ENCODE measurements at regions not wholly inside any gene's neighbourhood (a gene's known extent, or its start where the extent isn't known, plus 50 kb on each side); places are given as distances from the start of the nearest gene placed in this dataset.

DNA sequence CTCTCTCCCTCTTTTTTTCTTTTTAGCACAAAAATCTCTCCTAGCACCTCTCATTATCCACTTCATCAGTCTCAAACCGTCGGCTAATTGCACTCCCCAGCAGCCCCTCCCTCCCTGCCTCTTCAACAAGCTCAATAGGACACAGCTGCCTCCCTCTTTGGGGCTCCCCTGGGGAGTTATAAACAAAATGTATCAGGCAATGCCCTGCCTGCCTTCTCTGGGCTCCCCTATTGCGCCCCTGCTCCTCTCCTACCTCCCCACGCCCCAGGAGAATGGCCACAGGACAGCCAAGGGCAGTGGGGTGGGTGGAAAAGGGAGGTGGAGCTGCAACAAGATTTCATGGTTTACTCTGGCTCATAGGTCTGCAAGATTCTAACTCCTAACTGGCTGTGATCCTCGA is 147.1 kb upstream of the GRIK3 start:
- Histone ChIP-seq H3K27me3 (ENCODE audit: insufficient read depth) (no peaks in the 10 kb centered on the region), H3K79me2 (ENCODE audit: insufficient read depth) (no peaks in the 10 kb centered on the region), H3K4me1 (ENCODE audit: control insufficient read depth in 1 of 2, insufficient read depth in 2 of 2, low read depth in 1 of 2, low read length in 1 of 2) (peaks cover 0 to 2% of the 10 kb centered on the region in 2 experiments; a peak in 1 of 4 replicates), H3K4me3 (ENCODE audit: low read depth in 2 of 2, low read length in 1 of 2) (no peak overlapping the region), H3K4me2 (no peak overlapping the region), H3K27ac (ENCODE audit: low read depth in 2 of 2, low read length in 1 of 2) (no peak overlapping the region), H3K9me2 (no peaks in the 10 kb centered on the region), H3K36me3 (replicated peaks in 1 of 2; ENCODE audit: control insufficient read depth in 1 of 2, insufficient read depth in 2 of 2, low read length in 1 of 2) (no peaks in the 10 kb centered on the region), H2AFZ (ENCODE audit: low read depth) (no peak overlapping the region), H3K9ac (no peak overlapping the region), H4K20me1 (ENCODE audit: insufficient read depth) (no peaks in the 10 kb centered on the region), H3F3A (replicated peaks; ENCODE audit: insufficient read depth) (no peaks in the 10 kb centered on the region), H3K9me3 (no peaks in the 10 kb centered on the region; the same call in 1 of the 2 replicates)
- ChIA-PET POLR2A (no interaction called here), CTCF (interaction anchor here (1.4 kb wide), 1 partner anchor 127 kb away, joined by 3 read pairs; no protein-coding TSS in a partner anchor)
- no peak for DNase-seq
- 12% methylated on average over 5 of the region's 5 CpGs for WGBS (ENCODE audit: low lambda C conversion rate)
- no peak for TF ChIP-seq USF2 (IDR thresholded peaks at IDR 0.05; ENCODE audit: borderline replicate concordance, low read depth, low read length)
- TF ChIP-seq POLR2AphosphoS5 (IDR thresholded peaks at IDR 0.05; ENCODE audit: low read depth, low read length) = no peak
- TF ChIP-seq RCOR1 (IDR thresholded peaks at IDR 0.05; ENCODE audit: low read length) = no peak
- TF ChIP-seq CTCF (IDR thresholded peaks at IDR 0.05) = no peak
- no peak for TF ChIP-seq TAF1 (IDR thresholded peaks at IDR 0.05; ENCODE audit: borderline replicate concordance, low read depth, low read length)
- no peak for TF ChIP-seq ELF1 (IDR thresholded peaks at IDR 0.05)
- TF ChIP-seq FOXM1 (IDR thresholded peaks at IDR 0.05; ENCODE audit: low read depth) = no peak
- no peak for TF ChIP-seq RXRA (IDR thresholded peaks at IDR 0.05; ENCODE audit: borderline replicate concordance, low read depth)
- TF ChIP-seq YY1 (IDR thresholded peaks at IDR 0.05; ENCODE audit: low read depth) = no peak
- TF ChIP-seq NFIC (IDR thresholded peaks at IDR 0.05; ENCODE audit: borderline replicate concordance) = no peak
- TF ChIP-seq MEF2A (IDR thresholded peaks at IDR 0.05; ENCODE audit: borderline replicate concordance, low read depth) = no peak
- TF ChIP-seq SMC3 (IDR thresholded peaks at IDR 0.05; ENCODE audit: low read depth, low read length) = no peak
- no peak for TF ChIP-seq TEAD4 (IDR thresholded peaks at IDR 0.05; ENCODE audit: borderline replicate concordance, insufficient read depth)
- TF ChIP-seq JUND (IDR thresholded peaks at IDR 0.05) = no peak

GRCh38 chr1:37184789-37185188 is 150.5 kb upstream of the GRIK3 start:
- no peaks in the 10 kb centered on the region; the same call in 1 of the 2 replicates for H3K9me3 ChIP-seq
- H3K36me3 ChIP-seq (replicated peaks in 1 of 2; ENCODE audit: control insufficient read depth in 1 of 2, insufficient read depth in 2 of 2, low read length in 1 of 2) = no peaks in the 10 kb centered on the region
- H3K27ac ChIP-seq (ENCODE audit: low read depth in 2 of 2, low read length in 1 of 2) = no peak overlapping the region
- DNase-seq = no peak
- ChIA-PET CTCF (no interaction called here), POLR2A (no interaction called here)
- no peak overlapping the region for H2AFZ ChIP-seq (ENCODE audit: low read depth)
- H3K79me2 ChIP-seq (ENCODE audit: insufficient read depth) = no peaks in the 10 kb centered on the region
- WGBS (ENCODE audit: low lambda C conversion rate) = 0% methylated on average over 1 of the region's 1 CpG
- H3K9me2 ChIP-seq = no peaks in the 10 kb centered on the region
- no peaks in the 10 kb centered on the region for H3K27me3 ChIP-seq (ENCODE audit: insufficient read depth)
- no peak for TF ChIP-seq YY1 (IDR thresholded peaks at IDR 0.05; ENCODE audit: low read depth)
- TF ChIP-seq TAF1 (IDR thresholded peaks at IDR 0.05; ENCODE audit: borderline replicate concordance, low read depth, low read length) = no peak
- TF ChIP-seq REST (IDR thresholded peaks at IDR 0.05; ENCODE audit: low read depth, low read length) = no peak
- TF ChIP-seq GABPA (IDR thresholded peaks at IDR 0.05; ENCODE audit: low read depth) = no peak
- TF ChIP-seq ELF1 (IDR thresholded peaks at IDR 0.05) = no peak
- no peak for TF ChIP-seq MAX (IDR thresholded peaks at IDR 0.05; ENCODE audit: low read depth)
- TF ChIP-seq TEAD4 (IDR thresholded peaks at IDR 0.05; ENCODE audit: borderline replicate concordance, insufficient read depth) = no peak
- no peak for TF ChIP-seq CTCF (IDR thresholded peaks at IDR 0.05)
- no peak for TF ChIP-seq RCOR1 (IDR thresholded peaks at IDR 0.05; ENCODE audit: low read length)
- no peak for TF ChIP-seq CHD2 (IDR thresholded peaks at IDR 0.05; ENCODE audit: low read length, partially characterized antibody)
- no peaks in the 10 kb centered on the region for H3F3A ChIP-seq (replicated peaks; ENCODE audit: insufficient read depth)
- H4K20me1 ChIP-seq (ENCODE audit: insufficient read depth) = no peaks in the 10 kb centered on the region
- H3K4me2 ChIP-seq = no peak overlapping the region
- H3K4me1 ChIP-seq (ENCODE audit: control insufficient read depth in 1 of 2, insufficient read depth in 2 of 2, low read depth in 1 of 2, low read length in 1 of 2) = peaks cover 0 to 8% of the 10 kb centered on the region in 2 experiments; a peak in 2 of 4 replicates
- H3K9ac ChIP-seq = no peak overlapping the region
- H3K4me3 ChIP-seq (ENCODE audit: low read depth in 2 of 2, low read length in 1 of 2) = no peak overlapping the region

Data from SK-N-SH (cell line).